Central memory CD8-positive, alpha-beta T cell (primary cell): ENCODE measurements at regions not wholly inside any gene's neighbourhood (a gene's known extent, or its start where the extent isn't known, plus 50 kb on each side); places are given as distances from the start of the nearest gene placed in this dataset.

Experiments
- ATAC-seq: fragments of 150-1000 bp; cut with Tn5 transposase; replicated peaks from 2 replicates; pipeline ENCODE4 v1.10.0; 2022; ENCODE audit warnings: mild to moderate bottlenecking, moderate FRiP score, moderate number of reproducible peaks; ENCODE audit not compliant: poor library complexity, severe bottlenecking; ENCODE audit errors: extremely low read depth
- DNase-seq, 2 donors: peaks; one replicate each; pipeline ENCODE4 v3.0.0; 2021; ENCODE audit warnings: low spot score in 2 of 2
- H3K27ac Mint-ChIP-seq: one replicate; pipeline ENCODE4 v1.8.0; 2022; ENCODE audit warnings: low read depth, mild to moderate bottlenecking, moderate library complexity, mixed read lengths
- H3K27me3 Mint-ChIP-seq: one replicate; pipeline ENCODE4 v1.8.0; 2022; ENCODE audit warnings: mixed read lengths
- H3K36me3 Mint-ChIP-seq: one replicate; pipeline ENCODE4 v1.8.0; 2022; ENCODE audit warnings: mild to moderate bottlenecking, moderate library complexity, mixed read lengths; ENCODE audit not compliant: insufficient read depth
- H3K4me1 Mint-ChIP-seq: one replicate; pipeline ENCODE4 v1.8.0; 2022; ENCODE audit warnings: mixed read lengths
- H3K4me3 Mint-ChIP-seq: one replicate; pipeline ENCODE4 v1.8.0; 2022; ENCODE audit warnings: mild to moderate bottlenecking, moderate library complexity, mixed read lengths
- H3K9me3 Mint-ChIP-seq: one replicate; pipeline ENCODE4 v1.8.0; 2022; ENCODE audit warnings: mixed read lengths

GRCh38 chr5:155594270-155594669 is 580.7 kb downstream of the KIF4B start:
- DNase-seq (no peak), ATAC-seq (no peak)
- H3K4me3 Mint-ChIP-seq, result no peak overlapping the region
- H3K27ac Mint-ChIP-seq, result no peak overlapping the region
- H3K4me1 Mint-ChIP-seq, result no peaks in the 10 kb centered on the region
- H3K27me3 Mint-ChIP-seq, result peaks cover 39% of the 10 kb centered on the region
- H3K9me3 Mint-ChIP-seq, result no peaks in the 10 kb centered on the region
- H3K36me3 Mint-ChIP-seq, result no peaks in the 10 kb centered on the region

- ATAC-seq (no peak), DNase-seq (no peak)
- peaks cover 25% of the 10 kb centered on the region for H3K27me3 Mint-ChIP-seq
- H3K4me3 Mint-ChIP-seq, result no peak overlapping the region
- no peak overlapping the region for H3K27ac Mint-ChIP-seq
- no peaks in the 10 kb centered on the region for H3K36me3 Mint-ChIP-seq
- no peaks in the 10 kb centered on the region for H3K4me1 Mint-ChIP-seq
- H3K9me3 Mint-ChIP-seq, result no peaks in the 10 kb centered on the region
These were observed 582.2 kb downstream of the KIF4B start for GRCh38 chr5:155595791-155596190.

- no peak for DNase-seq
- ATAC-seq, result no peak
- Mint-ChIP-seq H3K4me3 (no peak overlapping the region), H3K27ac (no peak overlapping the region), H3K4me1 (no peaks in the 10 kb centered on the region), H3K9me3 (no peaks in the 10 kb centered on the region), H3K36me3 (no peaks in the 10 kb centered on the region), H3K27me3 (peaks cover 23% of the 10 kb centered on the region)
These were observed 585.0 kb downstream of the KIF4B start for GRCh38 chr5:155598552-155598951.

GRCh38 chr5:155605920-155606319 is 592.4 kb downstream of the KIF4B start:
- H3K9me3 Mint-ChIP-seq, result no peaks in the 10 kb centered on the region
- no peak for DNase-seq
- H3K27me3 Mint-ChIP-seq, result peaks cover 12% of the 10 kb centered on the region
- no peak for ATAC-seq
- no peaks in the 10 kb centered on the region for H3K36me3 Mint-ChIP-seq
- H3K4me3 Mint-ChIP-seq, result no peak overlapping the region
- no peak overlapping the region for H3K27ac Mint-ChIP-seq
- H3K4me1 Mint-ChIP-seq, result no peaks in the 10 kb centered on the region

GRCh38 chr5:155616779-155617392 is 603.3 kb downstream of the KIF4B start:
- no peak overlapping the region for H3K4me3 Mint-ChIP-seq
- peaks cover 53% of the 10 kb centered on the region for H3K27me3 Mint-ChIP-seq
- no peak for ATAC-seq
- H3K9me3 Mint-ChIP-seq, result no peaks in the 10 kb centered on the region
- no peaks in the 10 kb centered on the region for H3K4me1 Mint-ChIP-seq
- no peak overlapping the region for H3K27ac Mint-ChIP-seq
- H3K36me3 Mint-ChIP-seq, result no peaks in the 10 kb centered on the region
- peak; percentile 18 to 24 for DNase-seq

- no peaks in the 10 kb centered on the region for H3K36me3 Mint-ChIP-seq
- no peak for ATAC-seq
- no peak for DNase-seq
- peaks cover 48% of the 10 kb centered on the region for H3K27me3 Mint-ChIP-seq
- no peak overlapping the region for H3K4me3 Mint-ChIP-seq
- no peaks in the 10 kb centered on the region for H3K9me3 Mint-ChIP-seq
- no peak overlapping the region for H3K27ac Mint-ChIP-seq
- no peaks in the 10 kb centered on the region for H3K4me1 Mint-ChIP-seq
These were observed 606.1 kb downstream of the KIF4B start for GRCh38 chr5:155619688-155620087.

- DNase-seq (no peak), ATAC-seq (no peak)
- no peak overlapping the region for H3K4me3 Mint-ChIP-seq
- H3K9me3 Mint-ChIP-seq, result no peaks in the 10 kb centered on the region
- H3K27me3 Mint-ChIP-seq, result peaks cover 54% of the 10 kb centered on the region
- H3K27ac Mint-ChIP-seq, result no peak overlapping the region
- H3K36me3 Mint-ChIP-seq, result no peaks in the 10 kb centered on the region
- H3K4me1 Mint-ChIP-seq, result no peaks in the 10 kb centered on the region
These were observed 607.4 kb downstream of the KIF4B start for GRCh38 chr5:155620821-155621410.

GRCh38 chr5:155624597-155625241 is 611.2 kb downstream of the KIF4B start:
- no peak for ATAC-seq

GRCh38 chr5:155625315-155625714 is 611.8 kb downstream of the KIF4B start:
- DNase-seq (no peak), ATAC-seq (no peak)
- Mint-ChIP-seq H3K4me1 (no peaks in the 10 kb centered on the region), H3K4me3 (no peak overlapping the region), H3K9me3 (no peaks in the 10 kb centered on the region), H3K36me3 (no peaks in the 10 kb centered on the region), H3K27me3 (peaks cover 53% of the 10 kb centered on the region), H3K27ac (no peak overlapping the region)

More at GRCh38 chr5:155624597-155625241, 611.2 kb downstream of the KIF4B start:
- Mint-ChIP-seq H3K9me3 (no peaks in the 10 kb centered on the region), H3K27me3 (peaks cover 59% of the 10 kb centered on the region), H3K36me3 (no peaks in the 10 kb centered on the region), H3K4me3 (no peak overlapping the region), H3K4me1 (no peaks in the 10 kb centered on the region), H3K27ac (no peak overlapping the region)
- no peak for DNase-seq

- Mint-ChIP-seq H3K27me3 (peaks cover 51% of the 10 kb centered on the region), H3K9me3 (no peaks in the 10 kb centered on the region), H3K36me3 (no peaks in the 10 kb centered on the region), H3K4me3 (no peak overlapping the region), H3K27ac (no peak overlapping the region), H3K4me1 (no peaks in the 10 kb centered on the region)
- DNase-seq, result no peak
- ATAC-seq, result no peak
These were observed 612.5 kb downstream of the KIF4B start for GRCh38 chr5:155625897-155626543.

GRCh38 chr5:155626592-155626991 is 613.0 kb downstream of the KIF4B start:
- no peak overlapping the region for H3K4me3 Mint-ChIP-seq
- no peaks in the 10 kb centered on the region for H3K36me3 Mint-ChIP-seq
- no peak for ATAC-seq
- no peak overlapping the region for H3K27ac Mint-ChIP-seq
- no peaks in the 10 kb centered on the region for H3K4me1 Mint-ChIP-seq
- H3K27me3 Mint-ChIP-seq, result peaks cover 48% of the 10 kb centered on the region
- H3K9me3 Mint-ChIP-seq, result no peaks in the 10 kb centered on the region
- DNase-seq, result no peak

- Mint-ChIP-seq H3K4me3 (no peak overlapping the region), H3K9me3 (no peaks in the 10 kb centered on the region), H3K36me3 (no peaks in the 10 kb centered on the region), H3K27ac (no peak overlapping the region), H3K4me1 (no peaks in the 10 kb centered on the region), H3K27me3 (peaks cover 43% of the 10 kb centered on the region)
- DNase-seq, result no peak
- no peak for ATAC-seq
These were observed 614.8 kb downstream of the KIF4B start for GRCh38 chr5:155628346-155628745.

- ATAC-seq (no peak), DNase-seq (no peak)
- Mint-ChIP-seq H3K36me3 (no peaks in the 10 kb centered on the region), H3K27ac (no peak overlapping the region), H3K4me1 (no peaks in the 10 kb centered on the region), H3K4me3 (no peak overlapping the region), H3K9me3 (no peaks in the 10 kb centered on the region), H3K27me3 (peaks cover 31% of the 10 kb centered on the region)
These were observed 616.0 kb downstream of the KIF4B start for GRCh38 chr5:155629597-155629996.
